SK-N-SH (cell line): ENCODE measurements at regions not wholly inside any gene's neighbourhood (a gene's known extent, or its start where the extent isn't known, plus 50 kb on each side); places are given as distances from the start of the nearest gene placed in this dataset.

ENCODE experiments used
- CTCF ChIA-PET: fragments of 300-600, 350-600 bp; formaldehyde crosslinking; extraction: SDS; loops from one replicate; lab custom pipeline; 2021; lab: Yijun Ruan, JAX
- POLR2A ChIA-PET: fragments of 350-600 bp; sonication (Branson Sonifier 250); formaldehyde crosslinking; extraction: SDS; loops from one replicate; lab custom pipeline; 2020; ENCODE audit warnings: antibody characterized with exemption, inconsistent platforms; lab: Yijun Ruan, JAX
- DNase-seq: peaks from one replicate; pipeline ENCODE4 v3.0.0; 2012
- H2AFZ ChIP-seq: fragments of 200-600 bp; sonication (generic); 2 replicates; pipeline ENCODE4 v1.8.1; 2016; ENCODE audit warnings: antibody characterized with exemption, mild to moderate bottlenecking, low read depth
- H3F3A ChIP-seq: fragments of 200-600 bp; sonication (generic); replicated peaks from 2 replicates; pipeline ENCODE3; 2016; ENCODE audit warnings: antibody characterized with exemption, mild to moderate bottlenecking; ENCODE audit not compliant: insufficient read depth
- H3K27ac ChIP-seq, 2 experiments: fragments of 200-500 bp in 1 of 2; fragments of 200-600 bp in 1 of 2; sonication (Bioruptor generic) in 1 of 2; sonication (generic), shearing (Covaris generic) in 1 of 2; 2 replicates each; pipeline versions ENCODE4 v1.5.1 to v1.6.1; 2014 to 2016; ENCODE audit warnings: low read depth in 2 of 2, inconsistent platforms in 1 of 2, low read length in 1 of 2, mild to moderate bottlenecking in 1 of 2, mixed read lengths in 1 of 2
- H3K27me3 ChIP-seq: fragments of 200-600 bp; sonication (generic), shearing (Covaris generic); 2 replicates; pipeline ENCODE4 v1.6.1; 2016; ENCODE audit warnings: mixed run types; ENCODE audit not compliant: insufficient read depth
- H3K36me3 ChIP-seq, 2 experiments: fragments of 200-500 bp in 1 of 2; fragments of 200-600 bp in 1 of 2; sonication (Bioruptor generic) in 1 of 2; sonication (generic) in 1 of 2; replicated peaks in 1 of 2; 2 replicates each; pipeline versions ENCODE3 to v1.5.1; 2014 to 2016; ENCODE audit warnings: low read length in 1 of 2, mild to moderate bottlenecking in 1 of 2; ENCODE audit not compliant: insufficient read depth in 2 of 2, control insufficient read depth in 1 of 2
- H3K4me1 ChIP-seq, 2 experiments: fragments of 200-500 bp in 1 of 2; fragments of 200-600 bp in 1 of 2; sonication (Bioruptor generic) in 1 of 2; sonication (generic), shearing (Covaris generic) in 1 of 2; 2 replicates each; pipeline versions ENCODE4 v1.5.1 to v1.6.1; 2014 to 2016; ENCODE audit warnings: low read depth in 1 of 2, low read length in 1 of 2, mixed run types in 1 of 2; ENCODE audit not compliant: insufficient read depth in 2 of 2, control insufficient read depth in 1 of 2
- H3K4me2 ChIP-seq: fragments of 200-600 bp; sonication (generic), shearing (Covaris generic); 2 replicates; pipeline ENCODE4 v1.6.1; 2017; ENCODE audit warnings: mixed run types
- H3K4me3 ChIP-seq, 2 experiments: fragments of 200-500 bp in 1 of 2; fragments of 200-600 bp in 1 of 2; sonication (Bioruptor generic) in 1 of 2; sonication (generic), shearing (Covaris generic) in 1 of 2; 2 replicates each; pipeline versions ENCODE4 v1.5.1 to v1.8.1; 2014 to 2016; ENCODE audit warnings: low read depth in 2 of 2, inconsistent platforms in 1 of 2, low read length in 1 of 2, mild to moderate bottlenecking in 1 of 2, mixed read lengths in 1 of 2, moderate library complexity in 1 of 2
- H3K79me2 ChIP-seq: fragments of 200-600 bp; sonication (generic); 2 replicates; pipeline ENCODE4 v1.8.1; 2017; ENCODE audit warnings: mild to moderate bottlenecking; ENCODE audit not compliant: insufficient read depth
- H3K9ac ChIP-seq: fragments of 200-600 bp; sonication (generic); 2 replicates; pipeline ENCODE4 v1.6.1; 2017; ENCODE audit warnings: mixed run types
- H3K9me2 ChIP-seq: fragments of 200-600 bp; sonication (generic); 2 replicates; pipeline ENCODE4 v1.6.1; 2017; ENCODE audit warnings: mixed run types
- H3K9me3 ChIP-seq: fragments of 200-600 bp; sonication (generic); 2 replicates; pipeline ENCODE4 v1.6.1; 2017; ENCODE audit warnings: mixed run types, mild to moderate bottlenecking, moderate library complexity
- H4K20me1 ChIP-seq: fragments of 200-600 bp; sonication (generic); 2 replicates; pipeline ENCODE4 v1.6.1; 2017; ENCODE audit warnings: mild to moderate bottlenecking, mixed run types; ENCODE audit not compliant: insufficient read depth
- CHD2 ChIP-seq: fragments of 150-350 bp; IDR thresholded peaks from 2 replicates; pipeline ENCODE4 v1.6.1; 2018; ENCODE audit warnings: low read length; ENCODE audit not compliant: partially characterized antibody
- ELF1 ChIP-seq: IDR thresholded peaks from 2 replicates; pipeline ENCODE4 v1.4.0; 2012
- EZH2phosphoT487 ChIP-seq: fragments of 200-600 bp; sonication (generic); IDR thresholded peaks from 2 replicates; pipeline ENCODE4 v1.6.1; 2017; ENCODE audit warnings: low read depth, mixed run types, mild to moderate bottlenecking, antibody characterized with exemption, moderate library complexity, borderline replicate concordance
- FOSL2 ChIP-seq: IDR thresholded peaks from 2 replicates; pipeline ENCODE4 v1.4.0; 2012; ENCODE audit warnings: low read depth, mild to moderate bottlenecking, moderate library complexity, borderline replicate concordance
- FOXM1 ChIP-seq: IDR thresholded peaks from 2 replicates; pipeline ENCODE4 v1.4.0; 2012; ENCODE audit warnings: low read depth, mild to moderate bottlenecking
- GABPA ChIP-seq: IDR thresholded peaks from 2 replicates; pipeline ENCODE4 v1.4.0; 2012; ENCODE audit warnings: low read depth, mild to moderate bottlenecking
- JUND ChIP-seq: IDR thresholded peaks from 2 replicates; pipeline ENCODE4 v1.4.0; 2012
- NFIC ChIP-seq: IDR thresholded peaks from 2 replicates; pipeline ENCODE4 v1.4.0; 2012; ENCODE audit warnings: borderline replicate concordance
- NRF1 ChIP-seq: IDR thresholded peaks from 2 replicates; pipeline ENCODE4 v1.6.1; 2012; ENCODE audit warnings: low read depth, mild to moderate bottlenecking, low read length
- POLR2AphosphoS5 ChIP-seq: IDR thresholded peaks from 2 replicates; pipeline ENCODE4 v1.6.1; 2012; ENCODE audit warnings: low read depth, low read length
- SMC3 ChIP-seq: IDR thresholded peaks from 2 replicates; pipeline ENCODE4 v1.6.1; 2012; ENCODE audit warnings: low read depth, low read length, improper control_type of control experiment
- TAF1 ChIP-seq: IDR thresholded peaks from 2 replicates; pipeline ENCODE4 v1.6.1; 2012; ENCODE audit warnings: low read depth, mild to moderate bottlenecking, low read length, moderate library complexity, borderline replicate concordance
- TCF12 ChIP-seq: IDR thresholded peaks from 2 replicates; pipeline ENCODE4 v1.4.0; 2012
- TEAD4 ChIP-seq: IDR thresholded peaks from 2 replicates; pipeline ENCODE4 v1.4.0; 2012; ENCODE audit warnings: mild to moderate bottlenecking, borderline replicate concordance; ENCODE audit not compliant: insufficient read depth
- WGBS: methylation state at CpG from one replicate; pipeline ENCODE4 v1.1.6; 2017; ENCODE audit warnings: low lambda C conversion rate; 5-methylcytosine and 5-hydroxymethylcytosine counted together
- TF ChIP-seq, protein P1 (sequence below): IDR thresholded peaks from 2 replicates; pipeline ENCODE4 v1.6.1; 2012; ENCODE audit warnings: mild to moderate bottlenecking, low read depth, low read length, moderate library complexity
- TF ChIP-seq, protein P2 (sequence below): IDR thresholded peaks from 2 replicates; pipeline ENCODE4 v1.4.0; 2012; ENCODE audit warnings: low read depth, borderline replicate concordance
- TF ChIP-seq, protein P3 (sequence below): IDR thresholded peaks from 2 replicates; pipeline ENCODE4; 2012

DNA sequence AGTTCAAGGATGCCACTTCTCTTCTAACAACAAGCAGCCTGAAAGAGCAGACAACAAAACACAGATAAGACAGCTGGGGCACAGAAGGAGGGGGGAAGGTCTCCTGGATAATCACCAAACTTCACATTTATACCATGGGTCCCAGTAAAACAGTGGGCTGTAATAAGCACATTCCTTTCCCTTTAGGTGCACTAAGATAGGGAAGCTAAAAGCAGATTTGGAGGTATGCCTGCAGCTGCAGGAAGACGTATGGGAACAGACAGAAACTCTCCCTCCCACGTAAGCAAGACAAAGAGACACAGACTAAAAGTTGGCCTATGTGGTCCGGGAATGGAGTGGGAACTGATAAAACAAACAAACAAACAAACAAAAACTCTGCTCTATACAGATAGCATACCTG is 612.1 kb downstream of the MRPL39 start:
- Histone ChIP-seq H3K9ac (no peak overlapping the region), H3K9me2 (no peaks in the 10 kb centered on the region), H3K27me3 (no peaks in the 10 kb centered on the region), H3K79me2 (no peaks in the 10 kb centered on the region), H3F3A (no peaks in the 10 kb centered on the region), H3K9me3 (no peaks in the 10 kb centered on the region), H3K36me3 (no peaks in the 10 kb centered on the region), H3K4me2 (no peak overlapping the region), H3K27ac (no peak overlapping the region), H3K4me1 (peaks cover 0 to 3% of the 10 kb centered on the region in 2 experiments; a peak in 1 of 4 replicates), H4K20me1 (no peaks in the 10 kb centered on the region), H2AFZ (peak overlapping the region; percentile 33; the same call in 1 of the 2 replicates), H3K4me3 (no peak overlapping the region)
- WGBS = 37% methylated on average over 3 of the region's 3 CpGs
- DNase-seq = no peak
- ChIA-PET CTCF (interaction anchor here (1.2 kb wide), 1 partner anchor 12 kb away, joined by 5 read pairs; no protein-coding TSS in a partner anchor), POLR2A (no interaction called here)
- TF ChIP-seq ELF1 = no peak
- TF ChIP-seq, protein P1, sequence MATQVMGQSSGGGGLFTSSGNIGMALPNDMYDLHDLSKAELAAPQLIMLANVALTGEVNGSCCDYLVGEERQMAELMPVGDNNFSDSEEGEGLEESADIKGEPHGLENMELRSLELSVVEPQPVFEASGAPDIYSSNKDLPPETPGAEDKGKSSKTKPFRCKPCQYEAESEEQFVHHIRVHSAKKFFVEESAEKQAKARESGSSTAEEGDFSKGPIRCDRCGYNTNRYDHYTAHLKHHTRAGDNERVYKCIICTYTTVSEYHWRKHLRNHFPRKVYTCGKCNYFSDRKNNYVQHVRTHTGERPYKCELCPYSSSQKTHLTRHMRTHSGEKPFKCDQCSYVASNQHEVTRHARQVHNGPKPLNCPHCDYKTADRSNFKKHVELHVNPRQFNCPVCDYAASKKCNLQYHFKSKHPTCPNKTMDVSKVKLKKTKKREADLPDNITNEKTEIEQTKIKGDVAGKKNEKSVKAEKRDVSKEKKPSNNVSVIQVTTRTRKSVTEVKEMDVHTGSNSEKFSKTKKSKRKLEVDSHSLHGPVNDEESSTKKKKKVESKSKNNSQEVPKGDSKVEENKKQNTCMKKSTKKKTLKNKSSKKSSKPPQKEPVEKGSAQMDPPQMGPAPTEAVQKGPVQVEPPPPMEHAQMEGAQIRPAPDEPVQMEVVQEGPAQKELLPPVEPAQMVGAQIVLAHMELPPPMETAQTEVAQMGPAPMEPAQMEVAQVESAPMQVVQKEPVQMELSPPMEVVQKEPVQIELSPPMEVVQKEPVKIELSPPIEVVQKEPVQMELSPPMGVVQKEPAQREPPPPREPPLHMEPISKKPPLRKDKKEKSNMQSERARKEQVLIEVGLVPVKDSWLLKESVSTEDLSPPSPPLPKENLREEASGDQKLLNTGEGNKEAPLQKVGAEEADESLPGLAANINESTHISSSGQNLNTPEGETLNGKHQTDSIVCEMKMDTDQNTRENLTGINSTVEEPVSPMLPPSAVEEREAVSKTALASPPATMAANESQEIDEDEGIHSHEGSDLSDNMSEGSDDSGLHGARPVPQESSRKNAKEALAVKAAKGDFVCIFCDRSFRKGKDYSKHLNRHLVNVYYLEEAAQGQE = no peak
- TF ChIP-seq EZH2phosphoT487 = no peak
- TF ChIP-seq NRF1 = no peak
- TF ChIP-seq TEAD4 = no peak
- no peak for TF ChIP-seq CHD2
- no peak for TF ChIP-seq POLR2AphosphoS5
- no peak for TF ChIP-seq TAF1
- no peak for TF ChIP-seq GABPA
- TF ChIP-seq, protein P2, sequence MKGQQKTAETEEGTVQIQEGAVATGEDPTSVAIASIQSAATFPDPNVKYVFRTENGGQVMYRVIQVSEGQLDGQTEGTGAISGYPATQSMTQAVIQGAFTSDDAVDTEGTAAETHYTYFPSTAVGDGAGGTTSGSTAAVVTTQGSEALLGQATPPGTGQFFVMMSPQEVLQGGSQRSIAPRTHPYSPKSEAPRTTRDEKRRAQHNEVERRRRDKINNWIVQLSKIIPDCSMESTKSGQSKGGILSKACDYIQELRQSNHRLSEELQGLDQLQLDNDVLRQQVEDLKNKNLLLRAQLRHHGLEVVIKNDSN = no peak
- no peak for TF ChIP-seq NFIC
- TF ChIP-seq TCF12 = no peak
- TF ChIP-seq FOSL2 = no peak
- TF ChIP-seq FOXM1 = no peak
- TF ChIP-seq, protein P3, sequence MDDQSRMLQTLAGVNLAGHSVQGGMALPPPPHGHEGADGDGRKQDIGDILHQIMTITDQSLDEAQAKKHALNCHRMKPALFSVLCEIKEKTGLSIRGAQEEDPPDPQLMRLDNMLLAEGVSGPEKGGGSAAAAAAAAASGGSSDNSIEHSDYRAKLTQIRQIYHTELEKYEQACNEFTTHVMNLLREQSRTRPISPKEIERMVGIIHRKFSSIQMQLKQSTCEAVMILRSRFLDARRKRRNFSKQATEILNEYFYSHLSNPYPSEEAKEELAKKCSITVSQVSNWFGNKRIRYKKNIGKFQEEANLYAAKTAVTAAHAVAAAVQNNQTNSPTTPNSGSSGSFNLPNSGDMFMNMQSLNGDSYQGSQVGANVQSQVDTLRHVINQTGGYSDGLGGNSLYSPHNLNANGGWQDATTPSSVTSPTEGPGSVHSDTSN = no peak
- TF ChIP-seq SMC3 = no peak
- TF ChIP-seq JUND = no peak
